RWPE1 (cell line): ENCODE measurements at regions not wholly inside any gene's neighbourhood (a gene's known extent, or its start where the extent isn't known, plus 50 kb on each side); places are given as distances from the start of the nearest gene placed in this dataset.

ENCODE experiments used
- CTCF ChIA-PET: fragments of 350-600 bp; sonication (Branson Sonifier 250); formaldehyde crosslinking; extraction: SDS; loops from one replicate; lab custom pipeline; 2021; lab: Yijun Ruan, JAX
- POLR2A ChIA-PET: fragments of 400-600 bp; formaldehyde crosslinking; extraction: SDS; loops from one replicate; lab custom pipeline; 2020; ENCODE audit warnings: antibody characterized with exemption; ENCODE audit not compliant: low non-redundant PET; lab: Yijun Ruan, JAX
- DNase-seq: peaks from one replicate; pipeline ENCODE4 v3.0.0; 2012; ENCODE audit warnings: low spot score
- H3K27ac ChIP-seq: fragments of 450-650 bp; 2 replicates; pipeline ENCODE4 v1.5.1; 2017
- TF ChIP-seq, protein P1 (sequence below): fragments of 450-650 bp; conservative IDR thresholded peaks from 2 replicates; pipeline ENCODE4 v1.5.1; 2017; ENCODE audit warnings: low read depth, mild to moderate bottlenecking

DNA sequence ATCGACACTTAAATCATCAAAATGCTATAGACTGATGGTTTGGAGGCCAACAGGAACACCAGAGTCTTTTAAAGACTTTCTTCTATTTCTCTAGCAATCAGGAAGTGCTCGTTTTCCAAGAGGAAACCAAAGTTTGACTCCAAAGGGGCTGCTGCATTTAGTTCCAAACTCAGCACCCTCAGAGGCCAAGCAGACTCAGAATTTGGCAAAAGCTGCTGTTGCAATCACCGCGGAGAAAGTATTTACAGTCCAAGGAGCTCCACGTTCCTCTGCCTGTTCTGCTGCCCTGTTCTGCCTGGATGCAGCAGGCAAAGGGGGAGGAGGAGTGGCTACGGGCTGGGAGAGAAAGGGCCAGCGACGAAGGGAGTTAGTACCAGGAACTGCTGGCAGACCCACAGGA, 325.1 kb downstream of the BCL11B start:
- no peak for DNase-seq
- ChIA-PET CTCF (interaction anchor here (0.9 kb wide), 1 partner anchor 320 kb away, joined by 7 read pairs; no protein-coding TSS in a partner anchor), POLR2A (no interaction called here)
- no peak overlapping the region for H3K27ac ChIP-seq
- TF ChIP-seq, protein P1, sequence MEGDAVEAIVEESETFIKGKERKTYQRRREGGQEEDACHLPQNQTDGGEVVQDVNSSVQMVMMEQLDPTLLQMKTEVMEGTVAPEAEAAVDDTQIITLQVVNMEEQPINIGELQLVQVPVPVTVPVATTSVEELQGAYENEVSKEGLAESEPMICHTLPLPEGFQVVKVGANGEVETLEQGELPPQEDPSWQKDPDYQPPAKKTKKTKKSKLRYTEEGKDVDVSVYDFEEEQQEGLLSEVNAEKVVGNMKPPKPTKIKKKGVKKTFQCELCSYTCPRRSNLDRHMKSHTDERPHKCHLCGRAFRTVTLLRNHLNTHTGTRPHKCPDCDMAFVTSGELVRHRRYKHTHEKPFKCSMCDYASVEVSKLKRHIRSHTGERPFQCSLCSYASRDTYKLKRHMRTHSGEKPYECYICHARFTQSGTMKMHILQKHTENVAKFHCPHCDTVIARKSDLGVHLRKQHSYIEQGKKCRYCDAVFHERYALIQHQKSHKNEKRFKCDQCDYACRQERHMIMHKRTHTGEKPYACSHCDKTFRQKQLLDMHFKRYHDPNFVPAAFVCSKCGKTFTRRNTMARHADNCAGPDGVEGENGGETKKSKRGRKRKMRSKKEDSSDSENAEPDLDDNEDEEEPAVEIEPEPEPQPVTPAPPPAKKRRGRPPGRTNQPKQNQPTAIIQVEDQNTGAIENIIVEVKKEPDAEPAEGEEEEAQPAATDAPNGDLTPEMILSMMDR = no peak

DNA sequence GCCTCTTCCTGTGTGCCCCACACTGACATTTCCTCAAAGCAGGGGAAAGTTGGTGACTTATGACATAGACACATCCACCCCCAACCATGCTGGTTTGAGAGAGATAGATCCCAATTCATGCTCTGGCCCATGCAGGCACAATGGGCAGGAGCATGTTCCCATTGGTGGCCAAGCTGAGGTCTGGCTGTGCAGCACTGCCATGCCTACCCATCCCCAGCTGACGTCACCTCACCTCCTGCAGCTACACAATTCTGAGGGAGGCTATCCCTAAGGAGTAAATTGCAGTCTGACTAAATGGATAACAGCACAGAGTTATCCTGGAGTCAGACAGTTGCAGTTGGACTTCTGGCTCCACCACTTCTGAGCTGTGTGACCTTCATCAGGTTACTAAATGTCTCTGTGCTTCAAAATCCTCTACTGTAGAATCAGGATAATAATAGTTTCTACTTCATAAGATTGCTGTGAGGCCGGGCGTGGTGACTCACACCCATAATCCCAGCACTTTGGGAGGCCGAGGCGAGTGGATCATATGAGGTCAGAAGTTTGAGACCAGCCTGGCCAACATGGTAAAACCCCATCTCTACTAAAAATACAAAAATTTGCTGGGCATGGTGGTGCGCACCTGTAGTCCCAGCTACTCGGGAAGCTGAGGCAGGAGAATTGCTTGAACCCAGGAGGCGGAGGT, 323.9 kb downstream of the BCL11B start:
- TF ChIP-seq, protein P1 = no peak
- CTCF ChIA-PET = no interaction called here
- DNase-seq = no peak
- POLR2A ChIA-PET = no interaction called here
- no peak overlapping the region for H3K27ac ChIP-seq

DNA sequence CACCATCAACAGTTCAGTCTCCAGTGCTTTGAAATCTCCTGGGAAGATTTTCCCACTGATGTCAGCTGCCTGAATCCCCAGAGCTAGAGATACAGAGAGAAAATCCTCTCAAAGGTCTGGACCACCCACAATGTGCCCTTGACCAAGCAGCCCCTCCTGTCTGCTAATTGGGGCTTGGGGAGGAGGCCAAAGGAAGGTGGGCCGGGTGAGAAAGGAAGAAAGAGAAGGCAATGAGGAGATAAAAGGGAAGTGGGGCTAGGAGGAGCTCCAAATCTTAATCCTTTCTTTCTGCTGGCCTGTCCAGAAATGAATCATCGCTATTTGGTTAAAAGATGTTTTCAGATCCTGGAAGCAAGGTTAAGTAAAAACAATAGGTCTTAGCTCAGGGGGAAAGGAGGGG, 322.9 kb downstream of the BCL11B start:
- POLR2A ChIA-PET = no interaction called here
- H3K27ac ChIP-seq = peak overlapping the region; percentile 56
- DNase-seq = no peak
- CTCF ChIA-PET = no interaction called here
- TF ChIP-seq, protein P1 = no peak

- ChIA-PET CTCF (interaction anchor here (0.6 kb wide), 1 partner anchor 67 kb away, joined by 9 read pairs; no protein-coding TSS in a partner anchor), POLR2A (no interaction called here)
- no peak for DNase-seq
- peak overlapping the region; percentile 56 for H3K27ac ChIP-seq
- TF ChIP-seq, protein P1 = no peak
Measured at GRCh38 chr14:98949481-98950135, 322.4 kb downstream of the BCL11B start.

- no peak overlapping the region for H3K27ac ChIP-seq
- ChIA-PET CTCF (interaction anchor here (0.6 kb wide), 1 partner anchor 68 kb away, joined by 9 read pairs; no protein-coding TSS in a partner anchor), POLR2A (no interaction called here)
- TF ChIP-seq, protein P1 = no peak
- DNase-seq = no peak
Measured at GRCh38 chr14:98950353-98950895, 321.6 kb downstream of the BCL11B start.

DNA sequence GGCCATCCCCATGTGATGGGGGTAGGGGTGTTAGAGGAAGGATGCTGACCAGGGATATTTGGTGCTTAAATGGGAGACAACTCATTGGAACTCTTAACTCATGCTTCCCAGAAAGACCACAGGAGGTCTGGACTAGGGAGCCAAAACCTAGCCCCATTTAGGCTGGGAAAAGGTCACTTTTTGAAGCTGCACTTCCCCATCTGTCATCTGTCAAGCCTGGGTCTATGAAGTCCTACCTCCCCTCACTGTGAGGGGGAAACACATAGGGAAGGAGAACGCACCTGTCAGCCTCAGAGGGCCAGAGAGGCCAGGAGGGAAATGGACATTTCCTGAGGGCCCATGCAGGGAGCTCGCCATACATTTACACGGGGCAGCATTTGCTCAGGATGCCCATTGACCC, 321.0 kb downstream of the BCL11B start:
- TF ChIP-seq, protein P1 = no peak
- POLR2A ChIA-PET = no interaction called here
- no peak overlapping the region for H3K27ac ChIP-seq
- DNase-seq = no peak
- CTCF ChIA-PET = no interaction called here
